ENCODE measurements at regions not wholly inside any gene's neighbourhood (a gene's known extent, or its start where the extent isn't known, plus 50 kb on each side); places are given as distances from the start of the nearest gene placed in this dataset.

DNA sequence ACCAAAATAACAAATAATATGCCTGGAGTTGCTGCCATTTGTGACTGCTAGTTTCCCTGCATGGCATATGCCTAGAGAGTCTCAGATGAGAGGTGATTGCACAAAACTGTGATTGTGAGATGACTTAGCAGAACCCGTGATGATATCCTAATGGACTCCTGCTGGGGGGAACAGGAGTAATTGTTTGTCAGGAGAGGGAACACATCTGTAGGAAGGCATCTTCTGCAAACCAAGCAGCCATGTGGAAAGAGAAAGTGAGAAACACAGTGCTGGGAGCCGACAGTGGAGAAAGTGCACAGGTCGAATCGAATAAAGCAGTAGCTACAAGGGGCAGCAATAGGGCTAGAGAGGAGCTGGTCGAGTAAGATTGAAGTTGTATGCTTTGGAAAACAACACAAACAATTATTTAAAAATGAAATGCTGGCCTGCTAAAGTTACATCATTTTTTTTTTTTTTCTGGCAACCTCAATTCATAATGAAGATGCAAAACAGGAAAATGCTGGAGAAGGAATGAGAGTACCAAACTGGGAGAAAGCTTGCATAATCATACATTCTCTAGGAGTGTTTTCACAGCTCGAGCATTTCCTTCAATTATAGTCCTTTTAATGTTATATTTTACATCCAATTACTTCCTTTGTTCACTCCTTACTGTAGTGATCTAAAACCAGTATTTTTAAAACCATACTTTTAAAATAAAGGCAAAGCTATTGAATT is 494.2 kb upstream of the AGTR1 start:
- intact Hi-C loops (cut with micrococcal nuclease) = no loop called here
- no peak for DNase-seq
- Histone ChIP-seq H3K27ac (ENCODE audit: low read depth, low read length) (no peak overlapping the region), H3K4me1 (ENCODE audit: insufficient read depth, low read length) (no peaks in the 10 kb centered on the region), H3K27me3 (ENCODE audit: insufficient read depth, low read length) (no peaks in the 10 kb centered on the region), H3K36me3 (ENCODE audit: insufficient read depth, low read length) (no peaks in the 10 kb centered on the region), H3K4me3 (ENCODE audit: low read length in 2 of 2) (no peak overlapping the region), H3K9me3 (ENCODE audit: control insufficient read depth in 1 of 2, low read length in 2 of 2) (no peaks in the 10 kb centered on the region)
- POLR2A ChIA-PET (ENCODE audit: partially characterized antibody) = no interaction called here
- CTCF ChIA-PET (ENCODE audit: partially characterized antibody) = no interaction called here
- no peaks in the 10 kb centered on the region for H3K27me3 Mint-ChIP-seq
- no peaks in the 10 kb centered on the region for H3K4me1 Mint-ChIP-seq
- no peaks in the 10 kb centered on the region for H3K36me3 Mint-ChIP-seq
- peaks cover 0 to 15% (median 5%) of the 10 kb centered on the region in 8 donors for H3K9me3 Mint-ChIP-seq
- no peak overlapping the region for H3K4me3 Mint-ChIP-seq
- no peak overlapping the region for H3K27ac Mint-ChIP-seq

- no peaks in the 10 kb centered on the region for H3K36me3 Mint-ChIP-seq
- Histone ChIP-seq H3K4me1 (ENCODE audit: insufficient read depth, low read length) (no peaks in the 10 kb centered on the region), H3K9me3 (ENCODE audit: control insufficient read depth in 1 of 2, low read length in 2 of 2) (no peaks in the 10 kb centered on the region), H3K4me3 (ENCODE audit: low read length in 2 of 2) (no peak overlapping the region), H3K27me3 (ENCODE audit: insufficient read depth, low read length) (no peaks in the 10 kb centered on the region), H3K36me3 (ENCODE audit: insufficient read depth, low read length) (no peaks in the 10 kb centered on the region), H3K27ac (ENCODE audit: low read depth, low read length) (no peak overlapping the region)
- ChIA-PET POLR2A (ENCODE audit: partially characterized antibody) (no interaction called here), CTCF (ENCODE audit: partially characterized antibody) (no interaction called here)
- no peak for DNase-seq
- H3K27ac Mint-ChIP-seq = no peak overlapping the region
- H3K4me1 Mint-ChIP-seq = no peaks in the 10 kb centered on the region
- intact Hi-C loops (cut with micrococcal nuclease) = no loop called here
- no peaks in the 10 kb centered on the region for H3K27me3 Mint-ChIP-seq
- no peak overlapping the region for H3K4me3 Mint-ChIP-seq
- peaks cover 0 to 12% (median 6%) of the 10 kb centered on the region in 8 donors for H3K9me3 Mint-ChIP-seq
These were observed 493.6 kb upstream of the AGTR1 start for GRCh38 chr3:148204131-148204530.

- no peak overlapping the region for H3K4me3 ChIP-seq (ENCODE audit: low read length in 2 of 2)
- peaks cover 0 to 15% (median 3%) of the 10 kb centered on the region in 8 donors for H3K9me3 Mint-ChIP-seq
- no peaks in the 10 kb centered on the region for H3K4me1 ChIP-seq (ENCODE audit: insufficient read depth, low read length)
- H3K27ac Mint-ChIP-seq = no peak overlapping the region
- ChIA-PET CTCF (ENCODE audit: partially characterized antibody) (no interaction called here), POLR2A (ENCODE audit: partially characterized antibody) (no interaction called here)
- no peak for DNase-seq
- H3K4me3 Mint-ChIP-seq = no peak overlapping the region
- no peak overlapping the region for H3K27ac ChIP-seq (ENCODE audit: low read depth, low read length)
- no peaks in the 10 kb centered on the region for H3K36me3 ChIP-seq (ENCODE audit: insufficient read depth, low read length)
- no peaks in the 10 kb centered on the region for H3K36me3 Mint-ChIP-seq
- intact Hi-C loops (cut with micrococcal nuclease) = no loop called here
- H3K9me3 ChIP-seq (ENCODE audit: control insufficient read depth in 1 of 2, low read length in 2 of 2) = no peaks in the 10 kb centered on the region
- no peaks in the 10 kb centered on the region for H3K27me3 ChIP-seq (ENCODE audit: insufficient read depth, low read length)
- no peaks in the 10 kb centered on the region for H3K4me1 Mint-ChIP-seq
- no peaks in the 10 kb centered on the region for H3K27me3 Mint-ChIP-seq
These were observed 491.7 kb upstream of the AGTR1 start for GRCh38 chr3:148205977-148206376.

- no peaks in the 10 kb centered on the region for H3K9me3 ChIP-seq (ENCODE audit: control insufficient read depth in 1 of 2, low read length in 2 of 2)
- H3K4me3 ChIP-seq (ENCODE audit: low read length in 2 of 2) = no peak overlapping the region
- no peaks in the 10 kb centered on the region for H3K36me3 ChIP-seq (ENCODE audit: insufficient read depth, low read length)
- Mint-ChIP-seq H3K4me3 (no peak overlapping the region), H3K4me1 (no peaks in the 10 kb centered on the region), H3K36me3 (no peaks in the 10 kb centered on the region), H3K27ac (no peak overlapping the region), H3K27me3 (no peaks in the 10 kb centered on the region), H3K9me3 (peaks cover 0 to 14% (median 3%) of the 10 kb centered on the region in 8 donors)
- intact Hi-C loops (cut with micrococcal nuclease) = no loop called here
- DNase-seq = no peak
- no peaks in the 10 kb centered on the region for H3K27me3 ChIP-seq (ENCODE audit: insufficient read depth, low read length)
- H3K4me1 ChIP-seq (ENCODE audit: insufficient read depth, low read length) = no peaks in the 10 kb centered on the region
- CTCF ChIA-PET (ENCODE audit: partially characterized antibody) = no interaction called here
- H3K27ac ChIP-seq (ENCODE audit: low read depth, low read length) = no peak overlapping the region
- POLR2A ChIA-PET (ENCODE audit: partially characterized antibody) = no interaction called here
These were observed 491.3 kb upstream of the AGTR1 start for GRCh38 chr3:148206446-148206845.

DNA sequence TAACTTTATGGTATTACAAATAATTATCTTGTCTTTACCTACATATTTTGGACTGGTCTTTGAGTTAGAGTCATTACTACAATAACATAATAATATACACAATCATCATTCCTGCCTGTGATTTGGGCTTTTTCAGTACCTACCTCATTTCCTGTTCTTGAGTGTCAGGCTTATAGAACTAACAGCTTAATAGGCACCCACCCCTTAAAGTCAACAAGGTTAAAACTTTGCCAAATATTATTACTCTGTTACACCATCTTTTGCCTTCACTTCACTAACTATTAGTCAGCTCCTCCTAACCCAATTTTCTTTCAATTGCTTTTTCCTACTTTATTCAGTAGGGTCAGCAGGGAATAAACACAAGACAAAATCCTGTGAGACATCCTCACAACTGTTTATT is 488.7 kb upstream of the AGTR1 start:
- no peaks in the 10 kb centered on the region for H3K36me3 ChIP-seq (ENCODE audit: insufficient read depth, low read length)
- Mint-ChIP-seq H3K36me3 (no peaks in the 10 kb centered on the region), H3K4me3 (no peak overlapping the region), H3K27me3 (no peaks in the 10 kb centered on the region), H3K4me1 (no peaks in the 10 kb centered on the region), H3K9me3 (peaks cover 0 to 11% (median 3%) of the 10 kb centered on the region in 8 donors), H3K27ac (no peak overlapping the region)
- no peak overlapping the region for H3K4me3 ChIP-seq (ENCODE audit: low read length in 2 of 2)
- ChIA-PET CTCF (ENCODE audit: partially characterized antibody) (no interaction called here), POLR2A (ENCODE audit: partially characterized antibody) (no interaction called here)
- no peaks in the 10 kb centered on the region for H3K4me1 ChIP-seq (ENCODE audit: insufficient read depth, low read length)
- no peak overlapping the region for H3K27ac ChIP-seq (ENCODE audit: low read depth, low read length)
- DNase-seq = no peak
- intact Hi-C loops (cut with micrococcal nuclease) = no loop called here
- no peaks in the 10 kb centered on the region for H3K27me3 ChIP-seq (ENCODE audit: insufficient read depth, low read length)
- H3K9me3 ChIP-seq (ENCODE audit: control insufficient read depth in 1 of 2, low read length in 2 of 2) = no peaks in the 10 kb centered on the region

DNA sequence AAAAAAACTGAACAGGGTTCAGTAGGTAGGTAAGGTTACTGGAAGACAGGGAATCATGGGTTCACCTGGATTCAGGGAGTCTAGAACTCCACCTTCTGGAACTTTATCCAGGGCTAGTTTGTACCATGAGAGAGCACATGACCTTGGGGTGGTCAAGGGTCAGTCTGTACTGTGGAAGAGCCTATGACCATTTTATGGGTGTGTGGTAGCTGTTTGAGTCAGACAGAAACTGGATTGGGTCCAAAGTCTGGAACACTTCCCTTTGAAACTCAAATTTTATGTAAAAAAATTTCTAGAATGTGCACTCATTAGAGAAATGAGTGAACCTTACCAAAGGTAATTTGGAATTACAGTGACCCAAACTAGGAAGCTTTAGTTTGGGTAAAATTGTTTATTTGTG is 486.0 kb upstream of the AGTR1 start:
- Histone ChIP-seq H3K27ac (ENCODE audit: low read depth, low read length) (no peak overlapping the region), H3K9me3 (ENCODE audit: control insufficient read depth in 1 of 2, low read length in 2 of 2) (no peaks in the 10 kb centered on the region), H3K4me1 (ENCODE audit: insufficient read depth, low read length) (no peaks in the 10 kb centered on the region), H3K36me3 (ENCODE audit: insufficient read depth, low read length) (no peaks in the 10 kb centered on the region), H3K27me3 (ENCODE audit: insufficient read depth, low read length) (no peaks in the 10 kb centered on the region), H3K4me3 (ENCODE audit: low read length in 2 of 2) (no peak overlapping the region)
- H3K4me1 Mint-ChIP-seq = no peaks in the 10 kb centered on the region
- ChIA-PET CTCF (ENCODE audit: partially characterized antibody) (no interaction called here), POLR2A (ENCODE audit: partially characterized antibody) (no interaction called here)
- intact Hi-C loops (cut with micrococcal nuclease) = no loop called here
- H3K36me3 Mint-ChIP-seq = no peaks in the 10 kb centered on the region
- DNase-seq = no peak
- no peak overlapping the region for H3K4me3 Mint-ChIP-seq
- peaks cover 0 to 9% (median 4%) of the 10 kb centered on the region in 8 donors for H3K9me3 Mint-ChIP-seq
- H3K27ac Mint-ChIP-seq = no peak overlapping the region
- no peaks in the 10 kb centered on the region for H3K27me3 Mint-ChIP-seq

DNA sequence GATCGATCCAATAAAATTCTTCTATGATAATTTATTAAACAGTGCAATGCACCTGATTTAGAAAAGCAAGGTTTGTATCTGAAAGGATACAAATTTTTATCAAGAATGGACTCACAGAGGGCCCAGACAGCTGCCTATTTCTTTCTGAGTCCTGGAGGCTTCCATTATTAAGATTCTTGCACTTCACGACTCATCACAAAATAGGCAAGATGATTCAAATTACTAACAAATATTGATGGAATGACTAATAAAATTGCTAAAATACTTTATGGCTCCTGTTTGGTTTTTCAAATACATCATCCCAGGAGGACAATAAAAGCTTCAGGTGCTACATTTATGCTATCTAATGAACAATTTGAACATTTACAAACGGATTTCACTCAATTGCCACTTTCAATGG is 483.0 kb upstream of the AGTR1 start:
- no peaks in the 10 kb centered on the region for H3K27me3 Mint-ChIP-seq
- H3K4me3 ChIP-seq (ENCODE audit: low read length in 2 of 2) = no peak overlapping the region

DNA sequence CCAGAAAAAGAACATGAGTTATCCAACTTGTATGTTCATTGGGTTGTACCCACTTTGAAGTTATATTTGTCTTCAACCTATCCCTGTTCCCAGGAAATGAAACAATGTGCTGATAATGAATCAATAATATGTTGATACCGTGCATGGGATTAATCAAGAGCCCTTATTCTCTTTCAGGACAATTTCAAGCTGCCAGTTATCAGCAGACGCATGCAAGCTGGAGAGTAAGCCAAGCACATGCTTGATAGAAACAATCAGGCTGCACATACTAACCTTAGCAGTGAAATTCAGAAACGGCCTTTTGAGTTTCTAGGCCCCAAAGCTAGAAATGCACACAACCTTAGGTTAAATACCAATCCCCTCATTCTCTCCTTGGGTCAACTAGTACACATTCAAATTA is 480.4 kb upstream of the AGTR1 start:
- no peaks in the 10 kb centered on the region for H3K36me3 Mint-ChIP-seq

More for the DNA sequence above, 483.0 kb upstream of the AGTR1 start:
- H3K36me3 ChIP-seq (ENCODE audit: insufficient read depth, low read length) = no peaks in the 10 kb centered on the region
- H3K27me3 ChIP-seq (ENCODE audit: insufficient read depth, low read length) = no peaks in the 10 kb centered on the region
- no peaks in the 10 kb centered on the region for H3K4me1 Mint-ChIP-seq
- H3K36me3 Mint-ChIP-seq = no peaks in the 10 kb centered on the region
- H3K27ac ChIP-seq (ENCODE audit: low read depth, low read length) = no peak overlapping the region
- POLR2A ChIA-PET (ENCODE audit: partially characterized antibody) = no interaction called here
- no peak for DNase-seq
- intact Hi-C loops (cut with micrococcal nuclease) = no loop called here
- no peak overlapping the region for H3K27ac Mint-ChIP-seq
- H3K4me3 Mint-ChIP-seq = no peak overlapping the region
- H3K9me3 ChIP-seq (ENCODE audit: control insufficient read depth in 1 of 2, low read length in 2 of 2) = no peaks in the 10 kb centered on the region
- H3K4me1 ChIP-seq (ENCODE audit: insufficient read depth, low read length) = no peaks in the 10 kb centered on the region
- peaks cover 0 to 10% (median 3%) of the 10 kb centered on the region in 8 donors for H3K9me3 Mint-ChIP-seq
- CTCF ChIA-PET (ENCODE audit: partially characterized antibody) = no interaction called here

More for the DNA sequence above, 480.4 kb upstream of the AGTR1 start:
- Mint-ChIP-seq H3K27me3 (no peaks in the 10 kb centered on the region), H3K4me3 (no peak overlapping the region), H3K4me1 (no peaks in the 10 kb centered on the region), H3K9me3 (peaks cover 0 to 10% (median 2%) of the 10 kb centered on the region in 8 donors), H3K27ac (no peak overlapping the region)
- CTCF ChIA-PET (ENCODE audit: partially characterized antibody) = no interaction called here
- POLR2A ChIA-PET (ENCODE audit: partially characterized antibody) = no interaction called here
- no peak for DNase-seq
- H3K27ac ChIP-seq (ENCODE audit: low read depth, low read length) = no peak overlapping the region
- no peaks in the 10 kb centered on the region for H3K4me1 ChIP-seq (ENCODE audit: insufficient read depth, low read length)
- H3K4me3 ChIP-seq (ENCODE audit: low read length in 2 of 2) = no peak overlapping the region
- H3K36me3 ChIP-seq (ENCODE audit: insufficient read depth, low read length) = no peaks in the 10 kb centered on the region
- no peaks in the 10 kb centered on the region for H3K27me3 ChIP-seq (ENCODE audit: insufficient read depth, low read length)
- intact Hi-C loops (cut with micrococcal nuclease) = no loop called here
- no peaks in the 10 kb centered on the region for H3K9me3 ChIP-seq (ENCODE audit: control insufficient read depth in 1 of 2, low read length in 2 of 2)
